HG03095 (cell line): ENCODE measurements at regions not wholly inside any gene's neighbourhood (a gene's known extent, or its start where the extent isn't known, plus 50 kb on each side); places are given as distances from the start of the nearest gene placed in this dataset.

ENCODE experiments used
- ATAC-seq: cut with Tn5 transposase; IDR thresholded peaks from one replicate; pipeline ENCODE4 v1.9.1; 2021; ENCODE audit warnings: moderate library complexity; ENCODE audit not compliant: unreplicated experiment

- ATAC-seq, result no peak
Observed at GRCh38 chr4:14087459-14087858, 459.9 kb upstream of the BOD1L1 start.

- ATAC-seq, result no peak
Observed at GRCh38 chr4:14087921-14088320, 460.4 kb upstream of the BOD1L1 start.

- no peak for ATAC-seq
Observed at GRCh38 chr4:14091531-14091930, 464.0 kb upstream of the BOD1L1 start.

- ATAC-seq, result no peak
Observed at GRCh38 chr4:14091966-14092365, 464.4 kb upstream of the BOD1L1 start.

GRCh38 chr4:14092741-14093140 lies 465.2 kb upstream of the BOD1L1 start:
- ATAC-seq, result no peak

- no peak for ATAC-seq
Observed at GRCh38 chr4:14095831-14096230, 468.3 kb upstream of the BOD1L1 start.

- ATAC-seq, result no peak
Observed at GRCh38 chr4:14096396-14096965, 469.0 kb upstream of the BOD1L1 start.

- ATAC-seq, result no peak
Observed at GRCh38 chr4:14100349-14100748, 472.8 kb upstream of the BOD1L1 start.

- ATAC-seq, result no peak
Observed at GRCh38 chr4:14110407-14110806, 482.9 kb upstream of the BOD1L1 start.

GRCh38 chr4:14111730-14112181 lies 484.2 kb upstream of the BOD1L1 start:
- no peak for ATAC-seq

- ATAC-seq, result no peak
Observed at GRCh38 chr4:14115106-14115505, 487.6 kb upstream of the BOD1L1 start.

- ATAC-seq, result no peak
Observed at GRCh38 chr4:14117575-14118238, 490.2 kb upstream of the BOD1L1 start.

GRCh38 chr4:14124816-14125215 lies 497.3 kb upstream of the BOD1L1 start:
- ATAC-seq, result no peak

- peak; percentile 92 for ATAC-seq
Observed at GRCh38 chr4:14125375-14126129, 498.0 kb upstream of the BOD1L1 start.

GRCh38 chr4:14130551-14130950 lies 503.0 kb upstream of the BOD1L1 start:
- no peak for ATAC-seq

- no peak for ATAC-seq
Observed at GRCh38 chr4:14131335-14131734, 503.8 kb upstream of the BOD1L1 start.

GRCh38 chr4:14132301-14132700 lies 504.8 kb upstream of the BOD1L1 start:
- no peak for ATAC-seq

- ATAC-seq, result no peak
Observed at GRCh38 chr4:14138106-14138505, 510.6 kb upstream of the BOD1L1 start.

GRCh38 chr4:14143892-14144291 lies 516.4 kb upstream of the BOD1L1 start:
- ATAC-seq, result no peak

GRCh38 chr4:14149176-14150053 lies 521.9 kb upstream of the BOD1L1 start:
- no peak for ATAC-seq

- no peak for ATAC-seq
Observed at GRCh38 chr4:14151101-14151500, 523.6 kb upstream of the BOD1L1 start.
